HG03439 (cell line): ENCODE measurements at regions not wholly inside any gene's neighbourhood (a gene's known extent, or its start where the extent isn't known, plus 50 kb on each side); places are given as distances from the start of the nearest gene placed in this dataset.

Source experiments
- ATAC-seq: cut with Tn5 transposase; IDR thresholded peaks from one replicate; pipeline ENCODE4 v1.9.1; 2021; ENCODE audit warnings: mild to moderate bottlenecking, moderate library complexity; ENCODE audit not compliant: unreplicated experiment

GRCh38 chr11:91822805-91823204, 401.8 kb upstream of the FAT3 start:
- ATAC-seq: no peak

DNA sequence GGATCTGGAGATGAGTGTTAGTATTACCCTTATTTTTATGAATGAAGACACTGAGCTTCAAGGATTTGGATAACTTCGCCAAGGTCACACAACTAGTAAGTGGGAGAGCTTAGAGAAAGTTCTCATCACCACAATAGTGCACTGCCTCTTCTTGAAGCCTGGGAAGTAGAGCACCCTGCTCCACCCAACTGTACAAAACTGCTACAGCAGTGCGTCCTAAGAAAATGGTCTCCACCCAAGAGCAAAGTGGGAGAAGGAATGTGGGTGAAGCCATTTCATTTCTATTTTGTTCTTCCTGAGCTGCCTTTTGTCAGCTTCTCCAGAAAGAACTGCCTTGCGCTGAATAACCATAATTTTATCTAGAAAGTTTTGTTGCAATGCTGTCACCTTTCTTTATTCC, 403.9 kb upstream of the FAT3 start:
- ATAC-seq: no peak

DNA sequence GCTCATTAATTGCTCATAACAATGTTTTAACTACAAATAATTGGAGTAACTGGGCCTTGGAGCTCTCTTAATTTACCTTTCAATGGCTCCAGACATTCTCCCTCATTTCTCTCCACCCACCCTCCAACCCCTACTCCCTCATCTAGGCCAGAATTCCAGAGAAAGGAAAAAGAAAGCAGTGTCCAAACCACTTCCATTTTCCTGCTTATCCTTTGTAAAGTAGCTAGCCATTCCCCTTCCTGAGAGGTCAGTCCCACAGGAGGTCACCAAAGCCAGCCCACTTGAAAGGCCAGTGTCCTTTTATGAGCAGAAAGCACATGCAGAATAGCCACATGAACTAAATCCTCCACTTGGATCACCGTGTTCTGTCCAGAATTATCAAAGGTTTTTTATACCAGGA, 404.8 kb upstream of the FAT3 start:
- ATAC-seq: no peak

- no peak for ATAC-seq
Measured at GRCh38 chr11:91819195-91819594, 405.4 kb upstream of the FAT3 start.

- ATAC-seq: no peak
Measured at GRCh38 chr11:91817996-91818395, 406.6 kb upstream of the FAT3 start.

GRCh38 chr11:91813263-91813662, 411.4 kb upstream of the FAT3 start:
- ATAC-seq: no peak

- ATAC-seq: no peak
Measured at GRCh38 chr11:91810871-91811270, 413.7 kb upstream of the FAT3 start.

DNA sequence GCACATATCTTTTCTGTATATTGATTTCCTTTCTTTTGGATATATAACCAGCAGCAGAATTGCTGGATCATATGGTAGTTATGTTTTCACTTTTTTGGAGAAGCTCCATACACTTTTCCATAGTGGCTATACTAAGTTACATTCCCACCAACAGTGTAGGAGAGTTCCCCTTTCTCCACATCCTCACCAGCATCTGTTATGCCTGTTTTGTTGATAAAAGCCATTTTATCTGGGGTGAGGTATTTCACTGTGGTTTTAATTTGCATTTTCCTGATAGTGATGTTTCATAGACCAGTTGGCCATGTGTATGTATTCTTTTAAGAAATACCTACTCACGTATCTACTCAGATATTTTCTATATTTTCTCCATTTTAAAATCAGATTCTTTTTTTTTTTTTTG, 419.3 kb upstream of the FAT3 start:
- no peak for ATAC-seq

DNA sequence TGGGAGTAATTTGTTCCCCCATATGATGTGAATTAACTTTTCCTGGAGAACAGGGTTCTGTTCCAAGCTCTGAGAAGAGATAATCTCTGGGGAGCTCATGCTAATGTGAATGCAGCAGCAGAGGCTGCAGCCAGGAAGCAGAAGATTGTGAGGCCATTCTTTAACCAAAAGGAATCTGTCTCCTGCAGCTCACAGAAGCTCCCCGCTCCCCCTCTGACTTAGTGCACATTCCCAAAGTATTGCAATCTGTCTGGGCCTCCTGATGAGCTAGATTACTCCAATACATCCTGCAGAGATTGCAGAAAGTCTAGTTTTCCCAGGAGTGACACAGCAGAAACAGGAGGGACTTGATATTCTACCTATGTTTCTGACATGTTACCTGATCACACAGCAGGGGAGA, 420.6 kb upstream of the FAT3 start:
- ATAC-seq: no peak

DNA sequence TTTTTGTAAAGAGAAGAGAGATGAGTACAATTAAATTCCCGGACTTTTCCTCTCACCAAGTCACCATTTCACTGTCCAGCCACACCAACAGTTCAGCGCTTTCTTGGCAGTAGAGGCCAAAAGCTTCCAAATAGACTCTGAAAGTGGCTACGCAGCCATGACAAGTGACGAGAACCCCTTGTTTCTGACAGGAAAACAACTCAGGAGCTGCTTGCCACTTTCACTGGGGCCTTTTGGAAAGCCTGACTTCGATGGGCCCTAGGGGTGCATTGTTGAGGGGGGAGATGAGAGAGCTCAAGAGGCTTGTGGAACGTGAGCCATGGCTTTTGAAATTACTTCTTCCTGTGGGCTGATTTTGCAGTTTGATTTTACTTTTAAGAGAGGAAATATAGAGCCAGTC, 422.1 kb upstream of the FAT3 start:
- ATAC-seq: no peak

GRCh38 chr11:91800208-91800914, 424.3 kb upstream of the FAT3 start:
- ATAC-seq: no peak

GRCh38 chr11:91798240-91798639, 426.4 kb upstream of the FAT3 start:
- ATAC-seq: no peak

DNA sequence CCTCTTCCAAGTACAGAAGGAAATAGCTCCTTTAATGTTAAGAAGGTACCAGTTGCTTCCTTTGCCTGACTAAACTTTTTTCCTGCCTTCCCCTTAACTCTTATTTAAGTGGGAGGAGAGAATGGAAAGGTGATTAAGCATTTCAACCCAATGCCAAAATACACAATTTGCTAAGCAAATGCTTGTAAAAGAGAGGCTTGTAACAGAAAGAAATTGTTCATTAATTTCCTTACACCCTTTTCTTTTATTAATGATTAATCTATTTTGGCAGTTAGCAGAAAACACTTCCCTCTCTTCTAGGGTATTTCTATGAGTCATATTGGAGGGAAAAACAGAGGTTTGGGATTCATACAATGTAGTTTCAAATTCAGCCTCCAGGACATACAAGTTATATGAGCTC, 427.6 kb upstream of the FAT3 start:
- ATAC-seq: no peak

GRCh38 chr11:91795139-91795887, 429.3 kb upstream of the FAT3 start:
- ATAC-seq: no peak

DNA sequence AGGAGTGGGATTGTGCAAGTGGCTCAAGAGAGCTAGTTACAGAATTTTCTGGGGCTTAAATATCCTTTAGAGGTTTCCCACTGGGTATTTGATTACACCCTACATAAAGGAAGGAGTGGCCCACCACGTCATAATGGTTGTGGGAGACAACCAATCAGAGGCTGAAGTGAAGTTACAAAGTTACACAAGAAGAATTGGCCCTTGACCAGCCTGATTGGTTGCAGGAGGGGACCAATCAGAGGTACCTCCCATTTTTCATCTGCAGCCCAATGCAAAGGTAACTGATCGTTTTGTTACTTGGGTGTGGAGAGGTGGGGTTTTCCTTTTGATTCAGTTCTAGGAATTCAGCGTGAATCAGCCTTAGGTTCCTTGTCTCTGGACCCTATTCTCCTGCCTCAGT, 430.5 kb upstream of the FAT3 start:
- no peak for ATAC-seq

DNA sequence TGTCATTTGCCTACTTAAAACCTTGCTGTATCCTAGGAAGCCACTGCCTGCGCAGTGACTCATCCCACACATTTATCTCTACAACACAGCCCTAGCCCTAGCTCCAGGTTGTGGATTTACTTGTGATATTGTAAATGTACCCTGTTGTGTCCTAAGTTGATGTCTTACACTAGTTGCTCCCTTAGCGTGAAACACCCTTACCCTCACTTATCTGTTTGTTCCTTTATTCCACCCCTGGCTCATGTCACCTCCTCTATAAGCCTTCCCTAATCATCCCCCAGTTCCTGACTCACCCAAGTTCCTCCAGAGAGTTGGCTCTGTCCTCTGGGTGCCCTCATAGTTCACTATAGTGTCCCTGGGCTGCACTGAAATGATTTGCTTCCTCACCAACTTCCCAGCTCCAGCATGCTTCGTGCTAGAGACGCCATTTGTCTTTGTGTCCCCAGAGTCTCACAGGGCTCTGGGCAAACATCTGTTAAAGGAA, 431.8 kb upstream of the FAT3 start:
- no peak for ATAC-seq

DNA sequence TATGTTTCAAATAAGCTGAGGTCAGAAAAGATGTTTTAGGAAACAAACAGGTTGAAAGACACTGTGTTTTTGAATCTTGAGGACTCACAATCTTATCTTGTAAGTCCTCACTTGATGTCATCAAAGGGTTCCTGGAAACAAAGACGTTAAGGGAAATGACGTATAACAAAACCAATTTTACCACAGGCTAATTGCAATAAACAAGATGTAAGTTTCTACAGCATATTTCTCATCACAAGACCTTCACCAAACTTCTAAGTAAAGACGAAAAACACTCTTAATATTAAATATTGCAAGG, 433.5 kb upstream of the FAT3 start:
- ATAC-seq: no peak

DNA sequence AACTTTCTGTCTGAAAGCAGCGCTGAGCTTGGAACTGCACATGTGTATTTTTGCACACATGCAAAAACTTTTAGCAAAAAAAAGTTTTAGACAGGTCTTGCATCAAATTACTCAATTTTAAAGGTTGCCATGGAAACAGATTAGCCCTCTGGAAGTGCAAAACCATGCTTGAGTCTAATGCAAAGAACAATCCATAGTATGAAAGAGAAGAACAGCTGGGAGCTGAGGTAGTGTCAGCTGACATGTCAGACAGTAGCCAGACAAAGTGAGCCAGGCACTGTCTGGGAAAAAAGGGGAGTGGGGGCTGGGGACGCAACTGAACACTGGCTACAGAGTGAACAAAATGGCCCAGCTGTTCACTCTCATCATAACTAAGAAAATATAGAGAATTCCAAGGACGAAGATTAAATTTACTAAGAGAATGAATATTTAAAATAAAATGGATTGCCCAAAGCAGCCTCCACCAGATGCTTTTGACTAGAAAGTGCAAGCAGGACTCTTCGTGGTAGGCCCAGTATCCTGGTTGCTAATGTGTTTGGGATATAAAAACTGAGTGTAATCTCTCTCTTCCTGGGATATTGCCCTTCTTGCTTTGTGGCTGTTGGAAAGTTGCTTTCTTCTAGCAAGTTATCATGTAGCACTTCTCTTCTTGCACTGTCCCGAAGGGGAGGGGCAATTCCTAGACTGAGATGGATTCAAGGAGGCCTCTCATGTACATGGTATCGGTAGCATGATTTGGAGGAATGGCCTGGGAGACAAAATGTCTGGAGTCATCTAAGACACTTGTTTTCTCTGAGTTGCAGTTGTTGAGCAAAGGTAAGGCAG, 434.1 kb upstream of the FAT3 start:
- ATAC-seq: no peak

DNA sequence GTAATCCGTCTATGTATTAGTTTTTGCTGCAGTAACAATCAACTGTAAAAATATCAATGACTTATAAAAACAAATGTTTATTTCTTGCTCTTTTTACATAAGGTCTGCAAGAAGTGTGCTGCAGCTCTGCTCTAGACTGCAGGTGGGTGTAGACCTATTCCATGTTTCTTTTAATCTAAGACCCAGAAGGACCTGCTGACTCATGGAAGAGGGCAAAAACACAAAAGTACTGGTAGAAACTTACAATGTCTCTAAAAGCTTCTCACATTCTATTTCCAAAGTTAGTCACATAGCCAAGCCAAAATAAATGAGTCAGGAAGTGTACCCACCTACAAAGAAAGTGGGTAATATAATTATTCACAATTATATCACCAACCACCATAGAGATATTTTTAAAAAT, 435.9 kb upstream of the FAT3 start:
- ATAC-seq: no peak

DNA sequence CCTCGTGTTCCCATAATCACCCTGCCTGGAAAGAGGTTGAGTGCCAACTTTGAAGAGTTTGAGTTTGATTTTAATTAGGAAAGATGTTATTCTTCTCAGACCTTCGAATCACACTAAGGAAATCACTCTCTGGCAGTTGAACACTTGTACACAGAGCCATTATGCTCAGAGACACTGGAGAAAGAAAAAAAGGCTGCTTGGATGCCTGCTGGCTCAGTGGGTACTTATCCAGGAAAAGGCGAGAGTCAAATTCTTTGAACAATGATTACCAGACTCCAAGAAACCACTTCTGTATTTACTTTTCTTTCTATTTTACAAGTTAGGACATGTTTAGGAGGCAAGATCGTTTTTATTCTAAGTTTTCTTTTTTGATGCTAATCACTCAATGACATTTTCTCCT, 438.5 kb upstream of the FAT3 start:
- ATAC-seq: no peak

DNA sequence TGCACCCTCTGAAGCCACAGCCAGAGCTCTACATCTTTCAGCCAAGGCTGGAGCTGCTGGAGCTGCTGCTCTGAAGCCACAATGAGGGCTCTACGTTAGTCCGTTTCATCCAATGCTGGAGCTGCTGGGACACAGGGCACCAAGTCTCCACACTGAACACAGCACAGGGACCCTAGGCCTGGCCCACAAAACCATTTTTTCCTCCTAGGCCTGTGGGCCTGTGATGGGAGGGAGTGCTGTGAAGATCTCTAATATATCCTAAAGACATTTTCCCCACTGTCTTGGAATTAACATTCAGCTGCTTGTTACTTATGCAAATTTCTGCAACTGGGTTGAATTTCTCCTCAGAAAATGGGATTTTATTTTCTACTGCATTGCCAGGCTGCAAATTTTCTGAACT, 441.4 kb upstream of the FAT3 start:
- no peak for ATAC-seq

DNA sequence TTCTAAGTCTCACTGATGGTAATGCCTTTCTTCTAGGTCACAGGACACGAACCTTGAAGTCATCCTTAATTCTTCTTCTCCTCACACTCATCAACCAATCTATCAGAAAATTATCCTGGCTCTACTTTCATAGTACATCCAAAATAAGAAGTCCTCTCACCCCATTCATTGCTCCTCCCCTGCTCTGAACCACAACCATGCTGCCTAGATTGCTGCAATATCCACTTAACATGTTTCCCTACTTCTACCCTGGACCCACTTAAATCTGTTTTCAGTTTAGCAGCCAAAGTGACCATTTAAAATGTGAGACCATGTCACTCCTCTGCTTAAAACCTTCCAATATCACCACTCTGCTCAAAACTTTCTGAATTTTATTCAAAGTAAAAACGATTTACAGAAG, 445.9 kb upstream of the FAT3 start:
- ATAC-seq: no peak
